GM19238 (cell line): ENCODE measurements at regions not wholly inside any gene's neighbourhood (a gene's known extent, or its start where the extent isn't known, plus 50 kb on each side); places are given as distances from the start of the nearest gene placed in this dataset.
"Not testable (repeated sequence)": the region's sequence is repeated elsewhere in the genome, so short reads cannot be mapped to it uniquely, and the experiment has no call there.

Source experiments
- DNase-seq: peaks from one replicate; pipeline ENCODE4 v3.0.0; 2011; ENCODE audit warnings: low spot score; ENCODE audit not compliant: insufficient read length

GRCh38 chr4:163688856-163689255, 194.4 kb downstream of the TMA16 start:
- no peak for DNase-seq

- no peak for DNase-seq
Observed at GRCh38 chr4:163693211-163693610, 198.7 kb downstream of the TMA16 start.

GRCh38 chr4:163693776-163694175, 199.3 kb downstream of the TMA16 start:
- DNase-seq = no peak

- no peak for DNase-seq
Observed at GRCh38 chr4:163694385-163694784, 199.9 kb downstream of the TMA16 start.

GRCh38 chr4:163697121-163697520, 202.6 kb downstream of the TMA16 start:
- DNase-seq = no peak

- not testable (repeated sequence) for DNase-seq
Observed at GRCh38 chr4:163700383-163700782, 205.9 kb downstream of the TMA16 start.

GRCh38 chr4:163701916-163702315, 207.4 kb downstream of the TMA16 start:
- DNase-seq = no peak

- DNase-seq = no peak
Observed at GRCh38 chr4:163702736-163703135, 208.2 kb downstream of the TMA16 start.

GRCh38 chr4:163703251-163703650, 208.8 kb downstream of the TMA16 start:
- no peak for DNase-seq

- DNase-seq = no peak
Observed at GRCh38 chr4:163707873-163708272, 213.4 kb downstream of the TMA16 start.

- DNase-seq = no peak
Observed at GRCh38 chr4:163709601-163710000, 215.1 kb downstream of the TMA16 start.

- DNase-seq = no peak
Observed at GRCh38 chr4:163710158-163710557, 215.7 kb downstream of the TMA16 start.

GRCh38 chr4:163724495-163724894, 230.0 kb downstream of the TMA16 start:
- DNase-seq = not testable (repeated sequence)

- DNase-seq = no peak
Observed at GRCh38 chr4:163726641-163727040, 232.2 kb downstream of the TMA16 start.

GRCh38 chr4:163731071-163731470, 236.6 kb downstream of the TMA16 start:
- no peak for DNase-seq

- no peak for DNase-seq
Observed at GRCh38 chr4:163732473-163732872, 238.0 kb downstream of the TMA16 start.

GRCh38 chr4:163736876-163737275, 242.4 kb downstream of the TMA16 start:
- DNase-seq = no peak

- DNase-seq = not testable (repeated sequence)
Observed at GRCh38 chr4:163737846-163738245, 243.4 kb downstream of the TMA16 start.

- DNase-seq = no peak
Observed at GRCh38 chr4:163738521-163738920, 244.0 kb downstream of the TMA16 start.

GRCh38 chr4:163744861-163745260, 250.4 kb downstream of the TMA16 start:
- peak; percentile 23 for DNase-seq

GRCh38 chr4:163747293-163747692, 252.8 kb downstream of the TMA16 start:
- no peak for DNase-seq

GRCh38 chr4:163747886-163748285, 253.4 kb downstream of the TMA16 start:
- no peak for DNase-seq

- no peak for DNase-seq
Observed at GRCh38 chr4:163748449-163748848, 254.0 kb downstream of the TMA16 start.

- no peak for DNase-seq
Observed at GRCh38 chr4:163755013-163755412, 260.5 kb downstream of the TMA16 start.
